GM19463 (cell line): ENCODE measurements at regions not wholly inside any gene's neighbourhood (a gene's known extent, or its start where the extent isn't known, plus 50 kb on each side); places are given as distances from the start of the nearest gene placed in this dataset.

Experiments
- ATAC-seq: cut with Tn5 transposase; IDR thresholded peaks from one replicate; pipeline ENCODE4 v1.9.1; 2021; ENCODE audit warnings: mild to moderate bottlenecking, moderate library complexity; ENCODE audit not compliant: unreplicated experiment

- ATAC-seq: no peak
Observed at GRCh38 chr15:77716632-77717332, 84.1 kb upstream of the LINGO1 start.

- no peak for ATAC-seq
Observed at GRCh38 chr15:77715860-77716259, 83.1 kb upstream of the LINGO1 start.

GRCh38 chr15:77715051-77715450, 82.3 kb upstream of the LINGO1 start:
- ATAC-seq: no peak

GRCh38 chr15:77714555-77714954, 81.8 kb upstream of the LINGO1 start:
- no peak for ATAC-seq

- ATAC-seq: no peak
Observed at GRCh38 chr15:77714023-77714422, 81.3 kb upstream of the LINGO1 start.

- no peak for ATAC-seq
Observed at GRCh38 chr15:77713281-77713680, 80.6 kb upstream of the LINGO1 start.

GRCh38 chr15:77712438-77712837, 79.7 kb upstream of the LINGO1 start:
- no peak for ATAC-seq

GRCh38 chr15:77710637-77711036, 77.9 kb upstream of the LINGO1 start:
- ATAC-seq: no peak

GRCh38 chr15:77710206-77710605, 77.5 kb upstream of the LINGO1 start:
- ATAC-seq: no peak

- ATAC-seq: no peak
Observed at GRCh38 chr15:77709135-77709886, 76.6 kb upstream of the LINGO1 start.

- no peak for ATAC-seq
Observed at GRCh38 chr15:77706482-77707244, 74.0 kb upstream of the LINGO1 start.

GRCh38 chr15:77702211-77702957, 69.7 kb upstream of the LINGO1 start:
- ATAC-seq: no peak

- no peak for ATAC-seq
Observed at GRCh38 chr15:77698481-77698880, 65.8 kb upstream of the LINGO1 start.

GRCh38 chr15:77697893-77698292, 65.2 kb upstream of the LINGO1 start:
- no peak for ATAC-seq

GRCh38 chr15:77696871-77697270, 64.2 kb upstream of the LINGO1 start:
- ATAC-seq: no peak

GRCh38 chr15:77695961-77696582, 63.4 kb upstream of the LINGO1 start:
- ATAC-seq: no peak

GRCh38 chr15:77695548-77695947, 62.8 kb upstream of the LINGO1 start:
- no peak for ATAC-seq

GRCh38 chr15:77693576-77693975, 60.9 kb upstream of the LINGO1 start:
- ATAC-seq: no peak

- no peak for ATAC-seq
Observed at GRCh38 chr15:77692614-77693013, 59.9 kb upstream of the LINGO1 start.

GRCh38 chr15:77691607-77692006, 58.9 kb upstream of the LINGO1 start:
- ATAC-seq: no peak

GRCh38 chr15:77689821-77690220, 57.1 kb upstream of the LINGO1 start:
- no peak for ATAC-seq
